ENCODE measurements at regions not wholly inside any gene's neighbourhood (a gene's known extent, or its start where the extent isn't known, plus 50 kb on each side); places are given as distances from the start of the nearest gene placed in this dataset.

DNA sequence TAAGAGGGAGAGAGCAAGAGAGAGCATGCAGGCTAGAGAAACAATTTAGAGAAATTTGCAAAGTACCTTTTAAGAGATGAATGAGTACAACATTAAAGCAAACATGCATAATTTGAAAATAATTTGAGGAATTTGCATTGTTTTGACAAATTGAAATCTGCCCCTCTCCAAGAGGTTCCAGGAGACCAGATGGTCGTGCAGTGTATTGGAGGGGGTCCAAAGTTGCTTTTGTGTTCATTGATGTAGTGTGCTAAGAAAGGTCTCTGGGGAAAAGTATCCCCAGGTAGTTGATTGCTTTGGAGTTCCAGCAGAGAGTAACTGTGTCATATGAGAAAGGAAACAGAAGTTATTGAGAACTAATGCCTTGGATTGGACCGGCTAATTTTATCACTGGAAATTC is 635.0 kb upstream of the TENM3 start:
- H3K79me2 ChIP-seq (ENCODE audit: insufficient read depth, low read length), result no peaks in the 10 kb centered on the region
- intact Hi-C loops (cut with micrococcal nuclease; ENCODE audit: unreplicated experiment) (no loop called here), in situ Hi-C loops (cut with HindIII; ENCODE audit: extremely low pct_ligation_motif_present, low pct_unique_long_range_greater_than_20kb) (no loop called here)
- H3K9ac ChIP-seq (ENCODE audit: insufficient read depth, low read depth, low read length), result no peak overlapping the region
- H3K36me3 ChIP-seq (replicated peaks in 1 of 2; ENCODE audit: control insufficient read depth in 1 of 2, insufficient read depth in 2 of 2, low read length in 2 of 2), result no peaks in the 10 kb centered on the region
- no peaks in the 10 kb centered on the region for H4K20me1 ChIP-seq (ENCODE audit: insufficient read depth, low read length)
- ChIA-PET CTCF (ENCODE audit: low intra/inter-chr PET ratio, low total read pairs) (no interaction called here), POLR2A (no interaction called here)
- no peak for DNase-seq (ENCODE audit: low spot score)
- ATAC-seq, result no peak
- no peaks in the 10 kb centered on the region for H3K4me1 ChIP-seq (ENCODE audit: insufficient read depth, low read length)
- no peak overlapping the region for H3K27ac ChIP-seq (ENCODE audit: extremely low read length, insufficient read depth, low read length)
- no peaks in the 10 kb centered on the region; a peak in 1 of 5 replicates for H3K27me3 ChIP-seq (ENCODE audit: control insufficient read depth in 1 of 2, insufficient read depth in 2 of 2, low read length in 2 of 2)
- H3K4me3 ChIP-seq (replicated peaks in 1 of 3; ENCODE audit: insufficient read depth in 1 of 3, low read depth in 2 of 3, low read length in 3 of 3), result no peak overlapping the region
- H2AFZ ChIP-seq (ENCODE audit: low read length), result no peak overlapping the region
- TF ChIP-seq ZNF891 (CRISPR knock-in tag; IDR thresholded peaks at IDR 0.05) (no peak), SATB2 (CRISPR knock-in tag; IDR thresholded peaks at IDR 0.05) (no peak)
- H3K9me3 ChIP-seq (ENCODE audit: low read length), result no peaks in the 10 kb centered on the region
- H3K4me2 ChIP-seq (ENCODE audit: low read depth, low read length), result no peak overlapping the region
- no peak for FAIRE-seq
- BruUV-seq (replicated peaks), result no TSS peak
- WGBS (ENCODE audit: low lambda C conversion rate), result 2% methylated on average over 2 of the region's 2 CpGs

DNA sequence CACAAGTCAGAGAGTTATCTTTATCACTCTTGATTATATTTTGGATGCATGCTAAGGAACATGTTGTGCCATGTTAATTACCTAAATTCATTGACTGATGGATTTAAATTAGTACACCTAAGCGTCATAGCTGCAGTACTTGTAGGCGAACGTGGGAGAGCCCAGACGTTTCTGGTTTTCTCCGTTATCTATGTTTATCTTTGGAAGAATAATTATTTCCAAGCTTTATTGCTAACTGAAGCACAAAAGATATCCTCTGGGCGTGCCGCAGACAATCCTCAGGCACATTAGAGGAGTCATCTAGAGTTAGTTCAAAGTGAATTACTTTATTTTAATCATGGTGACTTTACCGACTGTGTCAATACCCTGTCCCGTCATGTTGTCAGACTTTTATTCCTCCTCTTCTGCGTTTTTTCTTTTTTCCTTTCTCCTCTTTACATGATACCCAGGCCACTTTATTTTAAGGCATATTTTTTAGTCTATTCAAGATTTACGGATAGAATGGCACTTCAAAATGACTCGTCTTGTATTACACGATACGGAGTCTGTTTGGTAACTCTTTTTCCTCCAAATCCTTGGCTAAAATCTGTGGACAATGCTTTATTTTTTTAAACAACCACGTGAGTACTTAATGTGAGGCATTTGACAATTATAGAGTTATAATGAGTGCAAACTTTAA is 632.0 kb upstream of the TENM3 start:
- no peak overlapping the region for H3K27ac ChIP-seq (ENCODE audit: extremely low read length, insufficient read depth, low read length)
- intact Hi-C loops (cut with micrococcal nuclease; ENCODE audit: unreplicated experiment), result no loop called here
- DNase-seq (ENCODE audit: low spot score) (no peak), FAIRE-seq (no peak), ATAC-seq (no peak)
- CTCF ChIA-PET (ENCODE audit: low intra/inter-chr PET ratio, low total read pairs), result no interaction called here
- H3K4me3 ChIP-seq (replicated peaks in 1 of 3; ENCODE audit: insufficient read depth in 1 of 3, low read depth in 2 of 3, low read length in 3 of 3), result no peak overlapping the region
- H3K79me2 ChIP-seq (ENCODE audit: insufficient read depth, low read length), result no peaks in the 10 kb centered on the region
- in situ Hi-C loops (cut with HindIII; ENCODE audit: extremely low pct_ligation_motif_present, low pct_unique_long_range_greater_than_20kb), result no loop called here
- no peak overlapping the region for H3K4me2 ChIP-seq (ENCODE audit: low read depth, low read length)
- H2AFZ ChIP-seq (ENCODE audit: low read length), result no peak overlapping the region
- BruUV-seq (replicated peaks), result no TSS peak
- H3K27me3 ChIP-seq (ENCODE audit: control insufficient read depth in 1 of 2, insufficient read depth in 2 of 2, low read length in 2 of 2), result no peaks in the 10 kb centered on the region; a peak in 1 of 5 replicates
- H3K9me3 ChIP-seq (ENCODE audit: low read length), result no peaks in the 10 kb centered on the region
- no peak for TF ChIP-seq CENPT (CRISPR knock-in tag; IDR thresholded peaks at IDR 0.05; ENCODE audit: low read depth)
- TF ChIP-seq, protein P1, sequence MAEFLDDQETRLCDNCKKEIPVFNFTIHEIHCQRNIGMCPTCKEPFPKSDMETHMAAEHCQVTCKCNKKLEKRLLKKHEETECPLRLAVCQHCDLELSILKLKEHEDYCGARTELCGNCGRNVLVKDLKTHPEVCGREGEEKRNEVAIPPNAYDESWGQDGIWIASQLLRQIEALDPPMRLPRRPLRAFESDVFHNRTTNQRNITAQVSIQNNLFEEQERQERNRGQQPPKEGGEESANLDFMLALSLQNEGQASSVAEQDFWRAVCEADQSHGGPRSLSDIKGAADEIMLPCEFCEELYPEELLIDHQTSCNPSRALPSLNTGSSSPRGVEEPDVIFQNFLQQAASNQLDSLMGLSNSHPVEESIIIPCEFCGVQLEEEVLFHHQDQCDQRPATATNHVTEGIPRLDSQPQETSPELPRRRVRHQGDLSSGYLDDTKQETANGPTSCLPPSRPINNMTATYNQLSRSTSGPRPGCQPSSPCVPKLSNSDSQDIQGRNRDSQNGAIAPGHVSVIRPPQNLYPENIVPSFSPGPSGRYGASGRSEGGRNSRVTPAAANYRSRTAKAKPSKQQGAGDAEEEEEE (CRISPR knock-in tag; IDR thresholded peaks at IDR 0.05; ENCODE audit: borderline replicate concordance), result no peak
- POLR2A ChIA-PET, result no interaction called here
- H3K4me1 ChIP-seq (ENCODE audit: insufficient read depth, low read length), result no peaks in the 10 kb centered on the region
- H3K36me3 ChIP-seq (replicated peaks in 1 of 2; ENCODE audit: control insufficient read depth in 1 of 2, insufficient read depth in 2 of 2, low read length in 2 of 2), result no peaks in the 10 kb centered on the region
- 26% methylated on average over 15 of the region's 15 CpGs for WGBS (ENCODE audit: low lambda C conversion rate)
- H4K20me1 ChIP-seq (ENCODE audit: insufficient read depth, low read length), result no peaks in the 10 kb centered on the region
- H3K9ac ChIP-seq (ENCODE audit: insufficient read depth, low read depth, low read length), result no peak overlapping the region

Data from HepG2 (cell line).